GM23338 (cell line): ENCODE measurements at regions not wholly inside any gene's neighbourhood (a gene's known extent, or its start where the extent isn't known, plus 50 kb on each side); places are given as distances from the start of the nearest gene placed in this dataset.

Experiments used
- CREB1 ChIP-seq: fragments of 250-450 bp; sonication (Bioruptor Pico); IDR thresholded peaks from 2 replicates; pipeline ENCODE4 v1.5.0; 2020; ENCODE audit warnings: low read depth, mild to moderate bottlenecking, moderate library complexity
- CTCF ChIP-seq, 2 experiments: fragments of 200-600 bp in 1 of 2; sonication (generic) in 1 of 2; conservative IDR thresholded peaks; 2 replicates each; pipeline versions ENCODE4 v1.5.1 to v1.6.1; 2016 to 2017; ENCODE audit warnings: antibody characterized with exemption in 2 of 2, low read depth in 2 of 2, mild to moderate bottlenecking in 2 of 2, moderate library complexity in 1 of 2
- EZH2 ChIP-seq: fragments of 200-600 bp; sonication (generic); IDR thresholded peaks from one replicate; pipeline ENCODE4 v1.8.0; 2017; ENCODE audit warnings: antibody characterized with exemption, mild to moderate bottlenecking, low read depth; ENCODE audit not compliant: unreplicated experiment

DNA sequence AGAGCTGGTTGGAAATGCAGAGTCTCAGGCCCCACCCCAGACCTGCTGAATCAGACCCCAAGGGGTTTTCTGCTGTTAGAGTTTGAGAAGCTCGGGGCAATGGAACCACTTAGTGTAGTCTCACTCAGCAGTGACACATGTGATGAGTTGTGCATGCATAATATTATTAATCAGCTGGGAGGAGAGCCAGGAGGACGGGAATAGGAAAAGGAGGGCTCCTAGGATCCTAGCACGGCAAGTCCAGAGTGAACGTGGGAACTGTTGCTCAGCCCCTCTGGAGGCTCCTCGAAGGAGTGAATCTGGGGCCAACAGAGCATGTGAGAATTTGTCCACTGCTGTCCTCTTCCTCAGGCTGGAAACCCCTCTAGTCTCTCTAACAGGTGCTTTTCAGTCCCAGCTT is 87.1 kb downstream of the HS1BP3 start:
- TF ChIP-seq CTCF (conservative IDR thresholded peaks at IDR 0.05; ENCODE audit: low read depth in 2 of 2) (no peak), CREB1 (CRISPR knock-in tag) (no peak), EZH2 (no peak)
